ENCODE measurements at regions not wholly inside any gene's neighbourhood (a gene's known extent, or its start where the extent isn't known, plus 50 kb on each side); places are given as distances from the start of the nearest gene placed in this dataset.
"Not testable (repeated sequence)": the region's sequence is repeated elsewhere in the genome, so short reads cannot be mapped to it uniquely, and the experiment has no call there.

GRCh38 chr1:188070848-188071247 is 1242.1 kb downstream of the PLA2G4A start:
- DNase-seq, result no peak

GRCh38 chr1:188089015-188089414 is 1260.3 kb downstream of the PLA2G4A start:
- no peak for DNase-seq

GRCh38 chr1:188089461-188089860 is 1260.7 kb downstream of the PLA2G4A start:
- no peak for DNase-seq

- DNase-seq, result no peak
Measured at GRCh38 chr1:188096521-188096920, 1267.8 kb downstream of the PLA2G4A start.

GRCh38 chr1:188117436-188117835 is 1288.7 kb downstream of the PLA2G4A start:
- DNase-seq, result no peak

GRCh38 chr1:188122646-188123045 is 1293.9 kb downstream of the PLA2G4A start:
- DNase-seq, result no peak

- DNase-seq, result no peak
Measured at GRCh38 chr1:188127507-188127906, 1298.8 kb downstream of the PLA2G4A start.

GRCh38 chr1:188128761-188129160 is 1300.0 kb downstream of the PLA2G4A start:
- no peak for DNase-seq

- DNase-seq, result no peak
Measured at GRCh38 chr1:188129856-188130838, 1301.4 kb downstream of the PLA2G4A start.

- no peak for DNase-seq
Measured at GRCh38 chr1:188137221-188137620, 1308.5 kb downstream of the PLA2G4A start.

- no peak for DNase-seq
Measured at GRCh38 chr1:188140958-188141357, 1312.2 kb downstream of the PLA2G4A start.

GRCh38 chr1:188154196-188154595 is 1325.4 kb downstream of the PLA2G4A start:
- no peak for DNase-seq

GRCh38 chr1:188154761-188155160 is 1326.0 kb downstream of the PLA2G4A start:
- no peak for DNase-seq

GRCh38 chr1:188155261-188155660 is 1326.5 kb downstream of the PLA2G4A start:
- DNase-seq, result peak in 1 of 14 donors; percentile 0

- no peak for DNase-seq
Measured at GRCh38 chr1:188164459-188164858, 1335.7 kb downstream of the PLA2G4A start.

- no peak for DNase-seq
Measured at GRCh38 chr1:188166654-188167053, 1337.9 kb downstream of the PLA2G4A start.

- no peak for DNase-seq
Measured at GRCh38 chr1:188169971-188170370, 1341.2 kb downstream of the PLA2G4A start.

- no peak for DNase-seq
Measured at GRCh38 chr1:188170411-188170810, 1341.7 kb downstream of the PLA2G4A start.

- no peak for DNase-seq
Measured at GRCh38 chr1:188170935-188171334, 1342.2 kb downstream of the PLA2G4A start.

GRCh38 chr1:188182063-188182462 is 1353.3 kb downstream of the PLA2G4A start:
- not testable (repeated sequence) for DNase-seq

GRCh38 chr1:188188317-188188716 is 1359.6 kb downstream of the PLA2G4A start:
- DNase-seq, result no peak

- DNase-seq, result no peak
Measured at GRCh38 chr1:188194916-188195315, 1366.2 kb downstream of the PLA2G4A start.

- no peak for DNase-seq
Measured at GRCh38 chr1:188218289-188218688, 1389.5 kb downstream of the PLA2G4A start.

- DNase-seq, result no peak
Measured at GRCh38 chr1:188220051-188220450, 1391.3 kb downstream of the PLA2G4A start.

Measured in C1 segment of cervical spinal cord (tissue), 14 donors.